AG09309 (cell line): ENCODE measurements at regions not wholly inside any gene's neighbourhood (a gene's known extent, or its start where the extent isn't known, plus 50 kb on each side); places are given as distances from the start of the nearest gene placed in this dataset.
A peak's percentile ranks its signal among the peaks of the same experiment; 100 is the strongest.
"Not testable (repeated sequence)": the region's sequence is repeated elsewhere in the genome, so short reads cannot be mapped to it uniquely, and the experiment has no call there.

Source experiments
- DNase-seq: peaks from one replicate; pipeline ENCODE4 v3.0.0-alpha.2; 2010; ENCODE audit warnings: low read depth
- H3K4me3 ChIP-seq: 2 replicates; pipeline ENCODE4 v1.5.1; 2011; ENCODE audit warnings: mild to moderate bottlenecking, low read depth, low read length, moderate library complexity; ENCODE audit not compliant: control insufficient read depth
- CTCF ChIP-seq: IDR thresholded peaks from 2 replicates; pipeline ENCODE4 v1.5.1; 2011; ENCODE audit warnings: mild to moderate bottlenecking, low read depth, low read length, inconsistent platforms; ENCODE audit not compliant: insufficient read depth, control insufficient read depth; ENCODE audit errors: missing control alignments

GRCh38 chr21:31798842-31799704, 67.2 kb upstream of the SCAF4 start:
- no peak overlapping the region for H3K4me3 ChIP-seq
- no peak for DNase-seq
- no peak for TF ChIP-seq CTCF

- H3K4me3 ChIP-seq, result no peak overlapping the region
- TF ChIP-seq CTCF, result no peak
- no peak for DNase-seq
Measured at GRCh38 chr21:31795992-31796391, 64.1 kb upstream of the SCAF4 start.

GRCh38 chr21:31790420-31790819, 58.5 kb upstream of the SCAF4 start:
- H3K4me3 ChIP-seq, DNase-seq: not testable (repeated sequence)

- TF ChIP-seq CTCF, result no peak
- H3K4me3 ChIP-seq, result no peak overlapping the region
- no peak for DNase-seq
Measured at GRCh38 chr21:31788581-31788980, 56.7 kb upstream of the SCAF4 start.

GRCh38 chr21:31787691-31788090, 55.8 kb upstream of the SCAF4 start:
- not testable (repeated sequence) for DNase-seq

GRCh38 chr21:31786164-31786920, 54.4 kb upstream of the SCAF4 start:
- no peak overlapping the region for H3K4me3 ChIP-seq
- no peak for DNase-seq
- no peak for TF ChIP-seq CTCF

More at GRCh38 chr21:31787691-31788090, 55.8 kb upstream of the SCAF4 start:
- H3K4me3 ChIP-seq, result not testable (repeated sequence)

GRCh38 chr21:31785237-31786163, 53.6 kb upstream of the SCAF4 start:
- DNase-seq, result peak; percentile 40
- peak; percentile 75 for TF ChIP-seq CTCF
- H3K4me3 ChIP-seq, result not testable (repeated sequence)
